NCI-H128 (cell line): ENCODE measurements at regions not wholly inside any gene's neighbourhood (a gene's known extent, or its start where the extent isn't known, plus 50 kb on each side); places are given as distances from the start of the nearest gene placed in this dataset.

Experiments used
- DNase-seq: peaks from one replicate; lab custom pipeline; 2025; ENCODE audit not compliant: unreplicated experiment; lab: John Stamatoyannopoulos, UW

DNA sequence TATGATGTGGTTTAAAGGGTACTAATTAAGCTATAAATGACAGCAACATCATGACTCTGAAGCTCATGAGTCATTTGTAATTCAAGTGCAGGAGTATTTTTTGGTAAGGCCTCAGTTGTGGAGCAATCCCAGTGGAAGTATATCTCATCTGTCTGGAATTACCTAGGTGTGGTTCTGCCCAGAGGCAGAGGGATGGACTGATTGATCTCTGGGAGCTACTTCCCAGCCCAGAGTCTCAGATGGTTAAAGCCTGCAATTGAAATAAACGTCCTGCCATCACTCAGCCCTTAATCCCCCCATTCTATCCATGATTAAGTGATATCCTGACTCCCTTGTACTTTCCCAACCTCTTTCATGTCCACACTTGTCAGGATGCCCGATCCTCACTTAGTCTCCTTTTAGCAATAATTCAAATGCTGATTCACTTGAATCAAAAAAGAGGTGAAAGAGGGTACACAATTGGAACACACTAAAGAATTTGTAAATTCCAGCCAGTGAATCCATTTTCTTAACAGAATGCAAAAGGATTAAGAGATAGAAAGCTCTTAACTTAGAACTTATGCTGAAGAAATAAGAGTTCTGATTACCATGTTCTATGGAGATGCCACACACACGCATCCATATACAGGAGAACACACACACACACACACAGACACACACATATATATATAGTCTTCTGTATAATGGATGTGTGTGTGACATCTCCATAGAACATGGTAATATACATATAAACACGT, 664.4 kb downstream of the NYAP2 start:
- DNase-seq = no peak

DNA sequence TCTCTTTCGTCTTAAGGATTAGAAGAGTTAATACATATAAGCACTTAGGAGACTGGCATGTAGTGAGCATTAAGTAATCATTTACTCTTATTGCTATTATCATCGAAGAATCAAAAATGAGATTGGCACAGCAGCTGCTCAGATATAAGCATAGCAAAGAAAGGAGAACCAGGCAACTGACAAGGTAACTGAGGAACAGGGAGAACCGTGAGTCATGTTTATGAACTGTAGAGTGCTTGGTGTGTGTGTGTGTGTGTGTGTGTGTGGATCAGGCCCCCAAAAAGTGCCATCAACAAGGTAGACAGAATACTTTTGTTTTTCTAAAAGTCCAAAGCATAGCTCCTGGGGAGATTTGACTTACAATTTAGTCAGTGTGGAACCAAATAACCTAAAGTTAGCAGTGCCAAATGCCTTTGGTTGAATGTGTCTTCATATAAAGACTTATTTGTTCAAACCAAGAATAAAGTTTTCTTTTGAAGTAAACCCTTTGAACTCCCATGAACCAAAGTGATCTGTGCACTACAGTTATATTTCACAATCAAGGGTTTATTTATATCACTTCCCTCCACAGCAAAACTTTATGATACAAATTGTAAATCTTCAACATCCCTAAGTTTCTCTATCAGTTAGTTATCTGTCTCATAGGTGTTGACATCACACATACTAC, 660.6 kb downstream of the NYAP2 start:
- DNase-seq = no peak

DNA sequence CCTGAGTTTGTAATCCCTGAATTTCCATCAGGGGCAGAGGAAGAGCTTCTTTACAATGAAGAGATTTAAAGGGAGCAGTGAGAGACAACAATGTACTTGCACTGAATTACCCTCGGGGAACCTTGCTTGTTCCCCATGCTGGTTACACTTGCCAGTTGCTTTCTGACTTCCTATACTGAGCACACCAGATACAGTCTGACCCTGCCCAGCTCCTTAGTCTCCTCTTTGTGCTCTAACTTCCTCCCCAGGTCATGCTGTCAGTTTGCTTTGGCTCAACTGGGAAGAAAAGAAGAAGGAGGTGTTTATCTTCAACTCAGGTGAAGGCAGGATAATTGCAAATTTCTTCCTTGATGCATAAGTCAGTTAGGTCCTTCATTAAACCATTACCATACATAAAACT, 658.4 kb downstream of the NYAP2 start:
- no peak for DNase-seq

DNA sequence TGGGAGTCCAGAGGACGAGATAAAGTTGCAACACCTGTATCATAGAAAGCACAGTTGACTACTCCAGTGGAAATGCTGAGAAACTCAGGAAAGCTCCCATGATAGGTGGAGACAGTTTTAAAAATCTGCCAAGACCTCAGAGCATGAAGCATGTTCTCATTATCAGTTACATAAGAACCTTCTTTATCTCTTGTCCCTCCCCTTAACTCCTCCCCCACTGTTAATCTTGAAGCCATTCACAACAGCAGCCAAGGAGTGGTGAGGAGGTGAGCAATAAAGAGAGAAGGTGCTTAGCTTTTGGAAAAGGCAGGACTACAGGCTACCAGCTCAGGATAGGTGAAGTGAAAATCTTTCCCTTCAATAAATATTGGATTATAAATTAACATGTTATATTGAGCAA, 657.9 kb downstream of the NYAP2 start:
- no peak for DNase-seq

DNA sequence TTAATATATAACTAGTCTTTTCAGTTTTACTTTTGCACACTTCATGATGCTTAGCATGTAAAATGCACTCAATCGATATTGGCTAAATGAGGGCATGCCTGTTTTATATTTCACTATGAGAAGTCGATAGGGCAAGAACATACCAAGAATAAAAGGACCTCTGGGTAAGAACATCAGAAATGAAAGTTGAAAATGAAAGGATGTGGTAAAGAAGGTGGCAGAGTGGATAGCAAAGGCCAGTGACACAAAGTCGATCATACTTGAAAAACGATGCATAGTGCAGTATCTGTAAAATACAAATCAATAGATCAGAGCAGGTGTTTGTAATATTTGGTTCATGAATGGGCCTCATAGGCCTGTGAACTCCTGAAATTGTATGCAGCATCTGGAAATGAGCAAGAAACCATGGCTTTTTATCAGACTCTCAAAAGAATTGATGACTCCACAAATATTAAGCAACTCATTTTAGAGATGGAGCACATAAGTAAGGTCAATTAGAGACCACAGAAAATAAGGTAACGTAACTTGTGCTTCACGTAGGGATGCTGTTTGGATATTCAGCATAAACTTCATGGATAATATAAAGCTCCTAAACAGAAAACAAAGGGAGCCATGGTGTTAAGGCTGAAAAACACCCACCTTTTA, 653.4 kb downstream of the NYAP2 start:
- no peak for DNase-seq

DNA sequence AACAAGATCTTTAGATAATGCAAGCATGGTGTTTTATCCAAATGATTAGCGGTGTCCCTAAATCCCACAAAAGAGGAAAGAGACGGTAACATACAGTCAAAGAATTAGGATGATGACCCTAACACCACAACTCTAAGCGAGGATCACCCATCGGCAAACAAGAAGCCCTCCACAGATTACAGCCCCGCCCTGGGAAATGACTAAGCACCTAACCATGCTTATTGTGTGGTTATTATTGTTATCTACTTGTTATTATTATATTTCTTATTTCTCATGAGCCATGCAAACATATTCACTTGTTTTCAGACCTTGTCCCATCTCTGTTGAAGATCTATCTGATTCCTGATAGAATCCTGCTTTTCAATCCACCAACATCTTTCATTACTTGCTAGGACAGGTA, 651.3 kb downstream of the NYAP2 start:
- DNase-seq = no peak

DNA sequence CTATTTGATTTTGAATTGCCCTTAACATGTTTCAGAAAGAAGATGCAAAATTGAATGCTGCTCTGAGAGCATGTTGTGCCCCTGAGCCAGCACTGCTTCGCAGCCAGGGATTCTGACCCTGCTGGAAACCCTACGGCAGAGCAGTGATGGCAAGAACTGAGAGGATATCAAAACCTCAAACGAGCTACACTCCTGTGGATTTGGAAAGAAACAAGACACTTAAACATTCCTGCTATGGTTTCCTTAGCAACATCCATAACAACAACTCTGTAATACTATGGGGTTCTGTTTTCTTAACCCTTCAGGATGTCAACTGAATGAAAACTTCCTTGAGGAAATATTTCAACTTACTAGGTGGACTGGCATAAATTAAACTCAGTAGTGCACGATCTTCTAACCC, 649.1 kb downstream of the NYAP2 start:
- no peak for DNase-seq

DNA sequence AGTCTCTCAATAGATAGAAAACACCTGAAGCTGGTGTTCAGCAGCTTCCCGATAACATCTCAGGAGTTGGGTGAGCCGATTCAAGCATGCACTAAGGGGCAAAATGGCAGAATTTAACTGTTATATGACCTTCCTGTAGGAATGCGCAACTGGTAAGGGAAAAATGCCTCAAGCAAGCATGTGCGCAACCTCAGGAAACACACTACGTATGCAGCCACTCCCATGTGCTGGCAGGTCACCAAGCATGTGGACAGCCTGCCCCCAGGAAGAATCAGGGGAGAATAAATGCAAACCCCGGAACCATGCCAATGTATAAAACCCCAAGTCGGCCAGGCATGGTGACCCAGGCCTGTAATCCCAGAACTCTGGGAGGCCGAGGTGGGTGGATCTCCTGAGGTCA, 645.6 kb downstream of the NYAP2 start:
- DNase-seq = no peak

DNA sequence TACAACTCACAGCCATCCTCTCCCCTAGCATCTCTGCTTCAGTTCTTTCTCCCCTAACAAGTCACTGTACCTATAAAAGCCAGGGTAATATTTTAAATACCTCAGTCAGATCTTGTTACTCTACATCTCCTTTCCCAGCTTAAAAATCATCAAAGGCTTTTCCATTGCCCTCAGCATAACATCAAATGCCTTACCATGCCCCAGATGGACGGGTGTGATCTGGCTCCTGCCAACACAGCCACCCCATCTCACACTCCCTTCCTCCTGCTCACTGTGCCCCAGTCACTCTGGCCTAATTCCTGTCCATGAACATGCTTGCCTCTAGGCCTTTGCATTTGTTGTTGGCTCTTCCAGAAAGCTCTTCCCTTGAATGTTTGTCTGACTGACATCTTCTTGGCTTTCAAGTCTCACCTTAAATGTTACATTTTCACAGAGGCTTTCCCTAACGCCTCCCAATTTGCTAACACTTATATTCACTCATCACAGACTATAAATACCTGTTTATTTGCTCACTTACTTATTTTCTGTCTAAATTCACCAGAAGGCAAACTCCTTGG, 640.9 kb downstream of the NYAP2 start:
- no peak for DNase-seq

DNA sequence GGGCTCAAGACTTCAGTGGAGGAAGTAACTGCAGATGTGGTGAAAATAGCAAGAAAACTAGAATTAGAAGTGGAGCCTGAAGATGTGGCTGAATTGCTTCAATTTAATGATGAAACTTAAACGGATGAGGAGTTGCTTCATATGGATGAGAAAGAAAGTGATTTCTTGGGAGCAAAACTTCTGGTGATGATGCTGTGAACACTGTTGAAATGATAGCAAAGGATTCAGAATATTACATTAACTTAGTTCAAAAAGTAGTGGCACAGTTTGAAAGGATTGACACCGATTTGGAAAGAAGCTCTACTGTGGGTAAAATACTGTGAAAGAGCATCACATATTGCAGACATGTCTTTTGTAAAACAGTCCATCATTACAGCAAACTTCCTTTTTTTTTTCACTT, 638.0 kb downstream of the NYAP2 start:
- no peak for DNase-seq

DNA sequence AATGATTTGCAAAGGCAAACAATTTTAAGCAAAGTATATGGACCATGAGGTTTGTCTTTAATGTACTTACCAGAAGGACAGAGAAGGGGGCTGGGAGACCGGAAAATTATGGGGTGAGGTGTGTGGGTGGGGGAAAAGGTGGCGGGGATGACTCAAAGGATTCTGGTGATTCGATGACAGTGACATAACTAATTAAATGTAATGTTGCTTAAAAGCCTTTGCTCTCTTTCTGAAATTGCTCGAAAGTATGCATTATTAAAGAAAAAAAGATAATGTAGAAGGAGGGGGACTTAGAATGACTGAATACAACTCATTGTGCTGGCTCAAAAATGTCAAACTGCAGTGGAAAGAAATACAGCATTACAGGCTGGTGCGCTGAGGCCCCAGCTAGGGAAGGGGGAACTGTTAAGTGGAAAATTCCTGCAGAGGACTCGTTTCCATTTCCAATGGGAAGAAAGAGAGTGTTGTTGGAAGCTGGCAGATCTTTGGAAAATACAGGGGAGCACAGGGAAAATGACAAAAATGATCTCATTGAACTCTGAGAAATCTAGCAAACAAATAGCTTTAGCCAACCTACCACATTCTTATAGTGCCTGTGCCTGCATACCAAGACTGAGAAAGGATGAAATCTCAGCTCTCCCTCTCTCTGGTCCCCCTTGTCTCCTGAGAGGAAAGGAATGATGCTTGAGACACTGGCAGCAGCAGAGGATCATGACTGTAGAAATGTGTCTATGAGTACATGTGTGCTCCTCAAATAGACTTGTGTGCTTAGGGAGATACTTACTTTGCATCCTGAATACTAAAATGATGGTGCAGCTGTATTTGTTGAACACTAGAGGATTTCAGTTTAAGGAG, 632.4 kb downstream of the NYAP2 start:
- DNase-seq = no peak

DNA sequence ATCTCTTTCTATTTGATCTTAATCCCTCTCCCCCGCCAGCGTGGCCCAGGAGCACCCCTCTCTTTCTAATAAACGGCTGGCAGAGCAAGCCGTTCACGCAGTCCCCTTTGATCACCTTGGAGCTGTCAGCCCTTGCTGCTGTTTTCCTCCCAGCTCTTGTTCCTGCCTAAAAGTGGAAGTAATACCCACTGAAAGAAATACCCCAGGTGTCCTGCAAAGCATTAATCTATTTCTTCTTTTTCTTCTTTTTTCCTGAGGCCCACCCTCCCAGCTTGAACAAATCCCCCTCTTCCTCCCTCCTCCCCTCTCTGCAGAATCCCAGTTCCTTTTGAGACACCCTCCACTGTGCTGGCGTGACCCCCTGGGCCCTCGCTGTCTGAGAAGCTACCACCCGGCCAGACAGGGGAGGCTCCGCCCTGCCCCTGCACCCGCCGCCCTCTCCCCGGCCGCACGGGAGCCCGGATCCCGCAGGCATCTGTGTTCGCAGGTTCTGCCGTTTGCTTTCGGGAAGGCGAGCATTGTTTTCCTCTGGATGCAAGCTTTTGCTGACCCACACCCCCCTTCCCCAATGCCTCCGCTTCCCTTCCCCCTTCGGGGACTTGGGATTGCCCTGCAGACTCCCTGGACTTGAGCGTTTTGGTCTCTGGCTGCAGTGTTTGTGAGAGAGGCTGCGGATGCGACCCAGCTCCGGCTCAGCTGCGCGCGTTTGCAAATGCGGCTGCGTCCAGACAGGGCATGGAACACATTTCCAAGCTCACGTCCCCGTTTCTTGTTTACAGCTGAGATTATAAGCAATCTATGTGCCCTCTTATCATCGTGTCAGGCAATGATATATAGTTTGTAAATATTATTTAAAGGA, 631.5 kb downstream of the NYAP2 start:
- peak; percentile 29 for DNase-seq

DNA sequence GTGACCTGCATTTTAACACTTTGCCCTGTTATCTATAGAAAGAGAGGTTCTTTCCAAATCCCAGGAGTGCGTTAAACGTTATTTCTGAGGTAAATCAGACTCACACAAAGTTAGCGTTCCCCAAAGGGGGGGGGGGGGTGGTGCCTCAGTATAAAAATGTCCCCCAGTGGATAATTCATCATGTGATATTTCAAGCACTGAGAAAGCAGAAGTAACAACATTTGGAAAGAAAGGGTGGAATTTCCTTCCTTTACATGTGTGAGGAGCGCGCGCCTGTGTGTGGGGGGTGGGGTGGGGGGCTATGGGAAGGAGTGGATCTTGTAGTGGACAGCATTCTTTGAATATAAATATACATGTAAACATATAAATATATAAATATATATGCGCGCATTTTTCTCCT, 630.9 kb downstream of the NYAP2 start:
- DNase-seq = no peak

DNA sequence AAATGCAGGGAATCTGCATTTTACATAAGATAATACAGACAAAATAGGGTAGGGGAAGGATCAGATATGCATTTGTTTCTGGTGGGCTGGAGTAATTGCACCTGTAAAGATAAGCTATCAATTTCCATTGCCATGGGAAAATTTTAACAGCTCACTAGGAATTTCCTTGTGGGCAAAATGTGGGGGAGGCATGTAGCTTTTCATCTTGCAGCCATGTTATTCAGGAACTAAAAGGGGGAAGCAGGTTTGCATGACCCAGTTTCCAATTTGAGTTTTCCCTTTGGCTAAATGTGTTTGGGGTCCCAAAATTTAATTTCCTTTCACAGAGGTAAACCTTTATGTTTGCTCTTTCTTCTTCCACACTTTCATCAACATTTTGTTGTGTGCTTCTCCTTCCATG, 624.4 kb downstream of the NYAP2 start:
- no peak for DNase-seq

DNA sequence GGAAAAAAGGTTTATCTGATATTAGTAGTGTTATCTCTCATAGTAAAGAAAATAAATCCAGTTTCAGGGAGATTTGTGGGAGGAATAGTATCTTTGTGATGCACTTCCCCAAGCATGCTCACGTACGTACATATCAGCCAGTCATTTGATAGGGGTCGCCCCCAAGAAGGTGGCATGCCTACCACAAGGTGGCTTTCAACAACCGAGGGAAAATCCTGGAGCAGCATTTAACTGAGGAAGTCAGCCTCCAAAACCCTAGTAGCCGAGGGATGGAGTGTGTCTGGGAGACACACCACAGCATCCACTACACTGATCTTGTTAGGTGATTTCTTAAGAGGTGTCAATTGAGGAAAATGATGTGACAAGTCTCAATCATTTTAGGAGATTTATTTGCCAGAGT, 623.9 kb downstream of the NYAP2 start:
- no peak for DNase-seq

DNA sequence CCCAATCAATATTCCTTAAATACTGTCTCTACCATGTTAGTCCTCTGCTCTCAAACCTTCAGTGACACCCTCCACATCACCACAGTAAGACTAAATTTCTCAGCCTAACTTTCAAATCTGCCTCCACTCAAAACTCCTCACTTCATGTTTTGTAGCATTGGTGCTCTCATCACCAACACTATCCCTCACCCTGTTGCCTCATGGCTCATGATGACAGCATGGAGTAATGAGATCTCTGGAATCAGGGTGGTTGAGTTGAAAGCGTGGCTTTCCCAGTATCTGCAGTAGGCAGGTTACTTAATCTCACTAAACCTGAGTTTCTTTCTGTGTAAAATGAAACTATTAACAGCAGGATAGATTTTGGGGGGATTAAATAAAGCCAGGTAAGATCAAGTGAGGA, 621.4 kb downstream of the NYAP2 start:
- DNase-seq = no peak

DNA sequence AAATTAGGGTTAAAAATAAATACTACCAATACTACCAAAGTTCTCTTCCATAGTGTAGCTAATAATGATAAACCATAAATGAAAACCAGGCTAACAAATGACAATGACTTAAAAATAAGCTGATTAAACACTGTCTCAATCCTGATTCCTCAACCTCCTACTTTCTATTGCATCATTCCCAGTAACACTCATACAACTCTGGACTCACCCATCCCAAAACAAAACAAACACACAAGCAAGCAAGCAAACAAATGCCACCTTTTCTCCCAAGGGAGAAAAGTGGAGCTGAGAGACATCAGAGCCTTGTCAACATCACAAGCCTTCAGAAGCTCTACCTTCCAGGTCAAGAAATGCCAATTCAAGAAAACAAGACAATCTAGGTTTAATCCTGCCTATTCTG, 620.7 kb downstream of the NYAP2 start:
- DNase-seq = no peak

DNA sequence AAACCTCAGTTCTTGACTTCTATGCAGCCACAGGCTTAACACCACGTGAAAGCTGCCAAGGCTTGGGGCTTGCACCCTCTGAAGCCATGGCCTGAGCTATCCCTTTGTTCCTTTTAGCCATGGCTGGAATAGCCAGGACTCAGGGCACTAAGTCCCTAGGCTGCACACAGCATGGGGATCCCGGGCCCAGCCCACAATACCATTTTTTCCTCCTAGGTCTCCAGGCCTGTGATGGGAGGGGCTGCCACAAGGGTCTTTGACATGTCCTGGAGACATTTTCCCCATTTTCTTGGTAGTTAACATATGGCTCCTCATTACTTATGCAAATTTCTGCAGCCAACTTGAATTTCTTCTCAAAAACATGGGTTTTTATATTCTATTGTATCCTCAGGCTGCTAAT, 619.1 kb downstream of the NYAP2 start:
- DNase-seq = no peak

DNA sequence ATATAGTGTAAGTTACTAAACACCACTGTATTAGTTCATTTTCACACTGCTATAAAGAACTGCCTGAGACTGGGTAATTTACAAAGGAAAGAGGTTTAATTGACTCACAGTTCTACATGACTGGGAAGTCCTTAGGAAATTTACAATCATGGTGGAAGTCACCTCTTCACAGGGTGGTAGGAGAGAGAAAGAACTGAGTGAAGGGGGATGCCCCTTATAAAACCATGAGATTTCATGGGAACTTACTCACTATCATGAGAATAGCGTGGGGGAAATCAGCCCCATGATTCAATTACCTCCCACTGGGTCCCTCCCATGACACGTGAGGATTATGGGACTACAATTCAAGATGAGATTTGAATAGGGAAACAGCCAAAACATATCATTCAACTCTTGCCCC, 618.0 kb downstream of the NYAP2 start:
- no peak for DNase-seq

DNA sequence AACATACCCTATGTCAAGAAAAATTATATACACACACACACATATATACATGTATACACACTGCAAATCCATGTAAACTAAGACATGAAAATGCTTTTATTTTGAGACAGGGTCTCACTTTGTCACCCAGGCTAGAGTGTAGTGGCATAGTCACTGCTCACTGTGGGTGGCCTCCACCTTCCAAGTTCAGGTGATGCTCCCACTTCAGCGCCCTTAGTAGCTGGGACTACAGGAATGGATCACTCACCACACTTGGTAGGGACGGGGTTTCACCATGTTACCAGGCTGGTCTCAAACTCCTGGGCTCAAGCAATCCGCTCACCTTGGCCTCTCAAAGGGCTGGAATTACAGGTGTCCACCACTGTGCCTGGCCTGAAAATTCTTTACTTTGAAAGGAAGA, 617.6 kb downstream of the NYAP2 start:
- DNase-seq = no peak
